GM23248 (cell line): ENCODE measurements at regions not wholly inside any gene's neighbourhood (a gene's known extent, or its start where the extent isn't known, plus 50 kb on each side); places are given as distances from the start of the nearest gene placed in this dataset.

Experiments used
- EZH2 ChIP-seq: fragments of 200-600 bp; sonication (generic); IDR thresholded peaks from 2 replicates; pipeline ENCODE4 v1.6.1; 2018; ENCODE audit warnings: antibody characterized with exemption, mild to moderate bottlenecking; ENCODE audit not compliant: insufficient read depth, poor library complexity, severe bottlenecking
- EZH2phosphoT487 ChIP-seq: fragments of 200-600 bp; sonication (generic); IDR thresholded peaks from 2 replicates; pipeline ENCODE4 v1.6.1; 2018; ENCODE audit warnings: antibody characterized with exemption, moderate library complexity, mild to moderate bottlenecking, low read depth; ENCODE audit not compliant: insufficient read depth

- TF ChIP-seq EZH2 = no peak
- TF ChIP-seq EZH2phosphoT487 = no peak
Measured at GRCh38 chr6:93918258-93918657, 498.9 kb upstream of the EPHA7 start.
